Liver (tissue), 3 donors: ENCODE measurements at regions not wholly inside any gene's neighbourhood (a gene's known extent, or its start where the extent isn't known, plus 50 kb on each side); places are given as distances from the start of the nearest gene placed in this dataset.

Experiments used
- ATF3 ChIP-seq: IDR thresholded peaks from 2 replicates; pipeline ENCODE4 v1.6.1; 2016; ENCODE audit warnings: antibody characterized with exemption
- CTCF ChIP-seq: fragments of 150-350 bp; IDR thresholded peaks from 2 replicates; pipeline ENCODE4 v1.5.1; 2017; ENCODE audit warnings: improper control_type of control experiment, low read depth, low read length; ENCODE audit not compliant: missing input control
- FOXA1 ChIP-seq: IDR thresholded peaks from 2 replicates; pipeline ENCODE4 v1.6.1; 2016; ENCODE audit warnings: antibody characterized with exemption
- HNF4A ChIP-seq, 2 donors: conservative IDR thresholded peaks; 2 replicates each; pipeline ENCODE4 v1.6.1; 2016; ENCODE audit warnings: antibody characterized with exemption in 2 of 2, mild to moderate bottlenecking in 2 of 2
- JUND ChIP-seq, 2 donors: IDR thresholded peaks; 2 replicates each; pipeline ENCODE4 v1.6.1; 2016; ENCODE audit warnings: antibody characterized with exemption in 2 of 2
- MAX ChIP-seq: IDR thresholded peaks from 2 replicates; pipeline ENCODE4 v1.6.1; 2016; ENCODE audit warnings: antibody characterized with exemption
- RAD21 ChIP-seq, 2 donors: IDR thresholded peaks; 2 replicates each; pipeline ENCODE4 v1.6.1; 2016; ENCODE audit warnings: antibody characterized with exemption in 2 of 2, mild to moderate bottlenecking in 2 of 2
- donor health status: healthy.
- donor health status: healthy.

GRCh38 chr6:98137391-98137790 lies 697.0 kb upstream of the POU3F2 start:
- TF ChIP-seq CTCF (no peak), MAX (no peak), FOXA1 (no peak), RAD21 (IDR thresholded peaks at IDR 0.05) (no peak), ATF3 (no peak), HNF4A (conservative IDR thresholded peaks at IDR 0.05) (no peak), JUND (IDR thresholded peaks at IDR 0.05) (no peak)
